ENCODE measurements at regions not wholly inside any gene's neighbourhood (a gene's known extent, or its start where the extent isn't known, plus 50 kb on each side); places are given as distances from the start of the nearest gene placed in this dataset.

DNA sequence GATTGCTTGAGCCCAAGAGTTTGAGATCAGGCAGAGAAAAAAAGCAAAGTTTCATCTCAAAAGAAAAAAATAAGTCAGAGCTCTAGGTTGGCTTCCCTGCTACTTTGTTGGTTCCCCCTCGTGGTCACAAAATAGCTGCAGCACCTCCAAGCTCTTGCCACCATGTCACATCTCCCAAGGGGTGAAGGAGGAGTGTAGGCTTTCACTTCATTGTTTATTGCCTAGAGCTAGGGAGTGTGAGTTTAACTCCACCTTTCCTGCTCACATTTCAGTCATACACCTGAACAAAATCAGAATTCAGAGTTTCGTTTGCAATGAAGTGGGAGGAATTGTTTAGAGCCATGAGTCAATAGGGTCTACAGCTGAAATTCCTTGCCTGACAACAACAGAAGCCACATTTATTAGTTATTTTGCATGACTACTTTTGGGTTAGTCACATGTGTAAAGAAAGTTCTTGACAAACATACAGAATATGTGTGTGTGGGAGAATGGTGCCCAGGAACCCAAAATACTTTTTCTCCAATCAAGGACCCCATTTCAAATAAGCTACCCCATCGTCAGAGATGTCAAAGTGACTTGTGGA lies 56.2 kb upstream of the UFL1 start:
- no peak for DNase-seq

DNA sequence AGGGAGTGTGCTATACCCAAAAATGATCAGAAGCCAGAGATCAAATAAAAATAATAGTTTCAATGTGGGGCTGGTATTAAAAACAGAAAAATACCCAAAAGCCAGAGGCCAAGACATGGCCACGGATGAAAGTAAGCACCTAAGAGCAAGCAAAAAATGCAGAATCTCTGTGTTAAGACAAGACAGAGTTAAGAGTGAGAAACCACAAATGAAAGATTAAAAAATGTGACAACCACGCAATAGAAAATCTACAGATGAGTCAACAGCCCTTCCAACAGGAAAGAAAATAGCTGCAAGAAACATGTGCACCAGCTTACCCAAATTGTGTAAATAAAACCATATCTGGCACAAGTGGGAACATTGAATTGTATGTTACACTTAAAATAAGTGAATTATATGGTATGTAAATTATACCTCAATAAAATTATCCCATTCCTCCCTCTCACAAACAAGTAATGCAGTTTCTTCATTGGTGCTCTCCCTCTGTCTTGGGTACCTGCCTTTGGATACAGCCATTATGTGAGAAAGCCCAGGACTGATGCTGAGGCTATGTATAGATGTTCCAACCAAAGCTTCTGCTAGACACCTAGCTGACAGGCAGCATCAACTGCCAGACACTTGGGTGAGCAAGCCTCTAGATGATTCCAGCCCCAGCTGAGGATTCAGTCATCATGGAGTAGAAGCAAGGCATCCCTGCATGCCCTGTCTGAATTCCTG lies 55.3 kb upstream of the UFL1 start:
- no peak for DNase-seq

DNA sequence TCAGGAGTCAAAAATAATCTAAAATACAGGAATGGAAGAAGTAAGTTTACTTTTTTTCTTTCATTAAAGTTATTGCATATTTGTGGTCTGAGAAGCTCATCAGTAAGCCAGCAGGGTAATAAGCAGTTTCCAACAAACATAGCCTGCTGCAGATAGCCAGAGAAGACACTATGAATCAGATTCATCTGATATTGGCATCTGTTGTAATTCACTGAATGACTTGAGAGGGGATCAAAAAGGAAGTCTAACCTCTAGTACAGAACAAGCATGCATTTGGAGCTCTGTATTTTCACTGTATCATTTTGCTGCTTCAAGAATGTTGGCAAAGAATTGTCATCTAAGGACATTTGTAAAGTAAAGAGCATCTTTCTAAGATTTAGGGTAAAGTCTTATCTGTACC lies 53.8 kb upstream of the UFL1 start:
- DNase-seq, result no peak

DNA sequence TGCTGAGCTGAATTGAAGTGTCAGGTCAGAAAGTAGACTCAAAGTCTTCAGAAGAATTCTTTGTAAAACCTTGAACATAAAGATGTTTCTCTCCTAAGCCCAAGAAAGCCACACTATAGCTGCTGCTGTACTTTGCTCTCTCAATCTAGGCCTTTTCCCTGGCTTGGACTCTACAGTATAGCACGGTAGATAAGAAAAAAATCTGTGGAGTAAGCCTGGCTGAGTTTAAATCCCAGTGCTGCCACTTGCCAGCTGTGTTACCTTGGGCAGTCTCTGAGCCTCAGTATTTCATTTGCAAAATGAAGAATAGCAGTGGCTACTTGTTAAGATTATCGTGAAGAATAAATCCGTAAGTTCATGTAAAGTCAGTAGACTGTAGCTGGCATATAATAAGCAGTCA lies 53.3 kb upstream of the UFL1 start:
- DNase-seq, result no peak

DNA sequence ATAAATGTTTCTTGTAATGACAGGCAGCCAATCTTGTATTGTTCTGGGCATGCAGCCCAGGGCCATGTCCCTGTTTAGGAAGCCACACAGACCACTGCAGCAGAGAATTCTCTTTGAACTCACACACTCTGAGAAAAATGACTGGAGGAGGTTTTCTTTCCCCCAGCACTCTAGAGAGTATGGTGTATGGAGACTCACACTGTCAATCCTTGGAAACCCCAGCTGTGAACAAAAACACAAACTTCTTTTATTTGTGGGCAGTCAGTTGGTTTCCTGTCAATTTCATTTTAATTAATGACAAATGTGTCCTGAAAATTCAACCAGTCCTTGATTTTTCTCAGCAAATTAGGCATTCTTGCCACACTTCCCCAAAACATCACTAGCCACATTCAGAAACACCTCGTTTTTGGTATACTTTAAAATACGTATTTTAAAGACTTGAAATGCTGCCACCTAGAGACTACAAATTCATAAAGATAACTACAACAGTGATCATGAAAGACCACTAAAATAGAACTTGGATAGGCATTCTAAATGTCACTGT lies 52.9 kb upstream of the UFL1 start:
- peak; percentile 51 for DNase-seq

DNA sequence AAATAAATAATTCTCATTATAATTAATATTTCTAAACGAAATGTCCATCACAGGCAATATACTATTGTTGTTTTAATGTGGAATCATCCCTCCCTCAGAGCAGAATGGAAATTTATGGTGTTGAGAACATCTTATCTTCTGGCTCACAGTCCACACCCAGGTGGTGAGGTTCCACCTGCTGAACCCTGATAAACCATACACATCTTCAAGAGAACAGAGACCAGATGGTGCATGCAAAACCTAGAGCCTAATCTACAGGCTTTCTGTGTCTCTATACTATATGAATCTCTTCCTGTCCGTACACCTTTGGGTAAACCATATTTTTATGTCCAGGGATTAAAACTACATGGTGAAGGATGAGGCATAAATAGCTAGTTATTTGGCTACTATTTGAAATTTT lies 52.3 kb upstream of the UFL1 start:
- peak; percentile 42 for DNase-seq

DNA sequence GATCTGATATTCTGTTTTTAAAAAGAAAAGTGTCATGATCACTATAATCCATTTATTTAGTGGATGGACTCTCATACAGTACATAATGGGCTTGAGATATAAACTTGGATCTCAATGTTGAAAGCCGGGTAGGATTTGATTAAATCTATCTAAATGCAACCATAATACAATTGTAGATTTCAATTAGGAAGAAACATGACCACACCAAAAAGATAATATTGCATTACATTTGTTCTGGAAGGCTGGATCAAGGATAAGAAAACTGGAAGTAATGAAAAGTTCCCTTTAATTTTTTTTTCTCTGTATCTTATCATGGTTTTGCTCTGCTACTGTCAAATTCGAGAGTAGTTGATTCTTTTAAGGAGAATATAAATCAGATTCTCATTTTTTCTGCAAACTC lies 51.3 kb upstream of the UFL1 start:
- no peak for DNase-seq

All from hematopoietic multipotent progenitor cell treated with erythropoietin and hydrocortisone succinate and interleukin-3 and kit ligand, for 4 days (in vitro differentiated cells).